NB4 (cell line): ENCODE measurements at regions not wholly inside any gene's neighbourhood (a gene's known extent, or its start where the extent isn't known, plus 50 kb on each side); places are given as distances from the start of the nearest gene placed in this dataset.

Source experiments
- DNase-seq: peaks from one replicate; pipeline ENCODE4 v3.0.0; 2010; ENCODE audit warnings: low read depth
- H3K4me3 ChIP-seq: one replicate; pipeline ENCODE4 v1.5.1; 2011; ENCODE audit warnings: mild to moderate bottlenecking, low read depth, low read length, moderate library complexity
- CTCF ChIP-seq: IDR thresholded peaks from one replicate; pipeline ENCODE4 v1.5.1; 2012; ENCODE audit warnings: low read depth, low read length
- MAX ChIP-seq: IDR thresholded peaks from 2 replicates; pipeline ENCODE4 v1.6.1; 2011; ENCODE audit warnings: low read depth, low read length
- MYC ChIP-seq: IDR thresholded peaks from 2 replicates; pipeline ENCODE4 v1.6.1; 2011; ENCODE audit warnings: low read depth, low read length
- POLR2A ChIP-seq: IDR thresholded peaks from 2 replicates; pipeline ENCODE4 v1.6.1; 2011; ENCODE audit warnings: mild to moderate bottlenecking; ENCODE audit not compliant: insufficient read length; ENCODE audit errors: extremely low read depth

GRCh38 chr19:31402529-31403316, 53.5 kb upstream of the TSHZ3 start:
- DNase-seq: no peak
- TF ChIP-seq MYC (no peak), POLR2A (no peak), MAX (no peak), CTCF (no peak)
- H3K4me3 ChIP-seq: no peak overlapping the region

GRCh38 chr19:31406106-31406505, 56.9 kb upstream of the TSHZ3 start:
- no peak for TF ChIP-seq MAX
- TF ChIP-seq MYC: no peak
- TF ChIP-seq POLR2A: no peak
- TF ChIP-seq CTCF: no peak
- no peak for DNase-seq
- H3K4me3 ChIP-seq: no peak overlapping the region

GRCh38 chr19:31408460-31409124, 59.4 kb upstream of the TSHZ3 start:
- TF ChIP-seq MYC: no peak
- no peak for TF ChIP-seq CTCF
- no peak for TF ChIP-seq MAX
- no peak for TF ChIP-seq POLR2A
- H3K4me3 ChIP-seq: no peak overlapping the region
- DNase-seq: peak; percentile 74

- H3K4me3 ChIP-seq: no peak overlapping the region
- DNase-seq: no peak
- TF ChIP-seq CTCF (no peak), MAX (no peak), MYC (no peak), POLR2A (no peak)
Observed at GRCh38 chr19:31413353-31413752, 64.1 kb upstream of the TSHZ3 start.

- no peak for TF ChIP-seq CTCF
- no peak for TF ChIP-seq MAX
- no peak for TF ChIP-seq MYC
- no peak for TF ChIP-seq POLR2A
- DNase-seq: no peak
- H3K4me3 ChIP-seq: no peak overlapping the region
Observed at GRCh38 chr19:31415322-31415721, 66.1 kb upstream of the TSHZ3 start.
